ENCODE measurements at regions not wholly inside any gene's neighbourhood (a gene's known extent, or its start where the extent isn't known, plus 50 kb on each side); places are given as distances from the start of the nearest gene placed in this dataset.

DNA sequence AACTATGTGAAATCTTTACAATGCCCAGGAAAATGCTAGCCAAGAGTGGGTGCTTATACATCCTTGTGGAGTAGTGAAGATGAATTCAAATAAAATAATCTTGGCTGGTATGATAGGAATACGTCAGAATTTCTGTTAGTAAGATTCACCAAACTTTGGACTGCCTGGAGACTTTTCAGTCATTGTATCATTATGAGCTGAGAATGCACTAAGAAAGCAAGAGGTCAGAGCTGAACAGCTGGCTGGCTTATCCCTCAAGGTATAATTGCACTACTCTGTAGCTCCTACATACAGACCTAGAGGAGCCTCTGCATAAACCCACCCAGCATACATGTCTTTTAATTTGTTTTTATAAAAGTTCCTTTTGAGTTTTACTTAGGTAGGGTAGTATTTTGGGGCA is 568.5 kb upstream of the RIOK2 start:
- H3K4me3 ChIP-seq (replicated peaks; ENCODE audit: low read depth, low read length) = no peak overlapping the region
- no peak for DNase-seq (ENCODE audit: low read depth)
- TF ChIP-seq, protein P1, sequence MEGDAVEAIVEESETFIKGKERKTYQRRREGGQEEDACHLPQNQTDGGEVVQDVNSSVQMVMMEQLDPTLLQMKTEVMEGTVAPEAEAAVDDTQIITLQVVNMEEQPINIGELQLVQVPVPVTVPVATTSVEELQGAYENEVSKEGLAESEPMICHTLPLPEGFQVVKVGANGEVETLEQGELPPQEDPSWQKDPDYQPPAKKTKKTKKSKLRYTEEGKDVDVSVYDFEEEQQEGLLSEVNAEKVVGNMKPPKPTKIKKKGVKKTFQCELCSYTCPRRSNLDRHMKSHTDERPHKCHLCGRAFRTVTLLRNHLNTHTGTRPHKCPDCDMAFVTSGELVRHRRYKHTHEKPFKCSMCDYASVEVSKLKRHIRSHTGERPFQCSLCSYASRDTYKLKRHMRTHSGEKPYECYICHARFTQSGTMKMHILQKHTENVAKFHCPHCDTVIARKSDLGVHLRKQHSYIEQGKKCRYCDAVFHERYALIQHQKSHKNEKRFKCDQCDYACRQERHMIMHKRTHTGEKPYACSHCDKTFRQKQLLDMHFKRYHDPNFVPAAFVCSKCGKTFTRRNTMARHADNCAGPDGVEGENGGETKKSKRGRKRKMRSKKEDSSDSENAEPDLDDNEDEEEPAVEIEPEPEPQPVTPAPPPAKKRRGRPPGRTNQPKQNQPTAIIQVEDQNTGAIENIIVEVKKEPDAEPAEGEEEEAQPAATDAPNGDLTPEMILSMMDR (IDR thresholded peaks at IDR 0.05; ENCODE audit: low read length, missing control alignments) = no peak

DNA sequence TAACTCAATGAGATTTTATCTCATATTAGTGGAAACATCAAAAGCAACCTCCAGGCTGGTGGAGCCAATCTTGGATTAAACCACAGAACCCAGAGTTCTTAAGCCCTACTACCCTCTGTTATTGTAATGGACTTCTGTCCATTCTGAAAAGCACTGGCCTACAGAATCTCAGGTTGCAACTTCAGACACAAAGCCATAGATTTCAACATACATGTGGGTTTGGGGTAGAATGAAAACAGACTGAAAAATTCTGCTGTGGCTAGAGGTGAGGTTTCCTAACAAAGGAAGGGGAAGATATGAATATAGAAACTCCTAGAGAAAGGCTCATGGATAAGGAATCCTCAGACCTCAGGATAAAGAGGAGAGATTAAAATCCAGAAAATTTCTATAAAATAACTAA is 569.8 kb upstream of the RIOK2 start:
- DNase-seq (ENCODE audit: low read depth) = peak; percentile 35
- TF ChIP-seq, protein P1 (IDR thresholded peaks at IDR 0.05; ENCODE audit: low read length, missing control alignments) = no peak

DNA sequence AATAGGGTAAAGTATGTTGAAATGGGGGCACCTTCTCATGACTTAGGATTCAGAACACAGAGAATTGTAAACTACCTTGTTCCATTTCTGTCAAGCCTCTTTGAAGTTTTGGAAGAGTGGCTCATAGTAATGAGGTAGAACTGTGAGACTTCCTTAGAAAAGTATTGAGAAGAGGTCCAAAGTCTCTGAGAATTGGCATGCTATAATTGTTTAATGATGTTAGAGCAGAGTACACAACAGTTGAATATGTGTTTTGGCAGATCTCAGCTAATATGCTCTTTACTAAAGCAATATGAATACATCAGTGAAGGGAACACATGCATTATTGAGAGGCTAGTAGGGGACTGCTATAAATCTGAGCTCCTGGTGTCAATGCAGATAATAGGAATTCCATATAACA is 579.4 kb upstream of the RIOK2 start:
- no peak for DNase-seq (ENCODE audit: low read depth)
- TF ChIP-seq, protein P1 (IDR thresholded peaks at IDR 0.05; ENCODE audit: low read length, missing control alignments) = no peak
- H3K4me3 ChIP-seq (replicated peaks; ENCODE audit: low read depth, low read length) = no peak overlapping the region

More for the DNA sequence above, 569.8 kb upstream of the RIOK2 start:
- H3K4me3 ChIP-seq (replicated peaks; ENCODE audit: low read depth, low read length) = no peak overlapping the region

DNA sequence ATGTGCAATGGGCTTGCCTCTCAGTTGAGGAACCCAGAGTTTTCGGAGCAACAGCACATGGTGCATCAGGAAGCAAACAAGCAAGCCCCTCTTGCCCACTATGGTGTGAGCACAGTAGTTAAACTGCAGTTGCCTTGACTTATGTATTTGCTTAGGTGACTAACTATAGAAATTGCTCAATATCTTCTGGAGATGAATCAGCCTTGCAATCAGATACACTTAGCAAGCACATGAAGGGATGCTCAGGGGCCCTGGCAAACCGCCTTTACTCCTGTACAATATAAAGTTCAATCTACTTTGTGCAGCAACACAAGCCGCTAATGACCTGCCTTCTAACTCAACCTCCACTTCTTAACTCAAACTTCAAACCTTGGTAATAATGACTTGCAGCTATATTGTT is 581.7 kb upstream of the RIOK2 start:
- DNase-seq (ENCODE audit: low read depth) = peak; percentile 73
- TF ChIP-seq, protein P1 (IDR thresholded peaks at IDR 0.05; ENCODE audit: low read length, missing control alignments) = no peak

DNA sequence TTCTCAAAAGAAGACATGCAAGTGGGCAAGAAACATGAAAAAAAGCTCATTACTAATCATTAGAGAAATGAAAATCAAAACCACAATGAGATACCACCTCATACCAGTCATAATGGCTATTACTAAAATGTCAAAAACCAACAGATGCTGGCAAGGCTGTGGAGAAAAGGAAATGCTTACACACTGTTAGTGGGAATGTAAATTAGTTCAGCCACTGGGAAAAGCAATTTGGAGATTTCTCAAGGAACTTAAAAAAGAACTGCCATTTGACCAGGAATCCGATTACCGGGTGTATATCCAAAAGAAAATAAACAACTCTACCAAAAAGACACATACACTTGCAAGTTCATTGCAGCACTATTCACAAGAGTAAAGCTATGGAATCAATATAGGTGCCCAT is 595.4 kb upstream of the RIOK2 start:
- DNase-seq (ENCODE audit: low read depth) = no peak
- no peak overlapping the region for H3K4me3 ChIP-seq (replicated peaks; ENCODE audit: low read depth, low read length)
- TF ChIP-seq, protein P1 (IDR thresholded peaks at IDR 0.05; ENCODE audit: low read length, missing control alignments) = no peak

More for the DNA sequence above, 581.7 kb upstream of the RIOK2 start:
- H3K4me3 ChIP-seq (replicated peaks; ENCODE audit: low read depth, low read length) = no peak overlapping the region

DNA sequence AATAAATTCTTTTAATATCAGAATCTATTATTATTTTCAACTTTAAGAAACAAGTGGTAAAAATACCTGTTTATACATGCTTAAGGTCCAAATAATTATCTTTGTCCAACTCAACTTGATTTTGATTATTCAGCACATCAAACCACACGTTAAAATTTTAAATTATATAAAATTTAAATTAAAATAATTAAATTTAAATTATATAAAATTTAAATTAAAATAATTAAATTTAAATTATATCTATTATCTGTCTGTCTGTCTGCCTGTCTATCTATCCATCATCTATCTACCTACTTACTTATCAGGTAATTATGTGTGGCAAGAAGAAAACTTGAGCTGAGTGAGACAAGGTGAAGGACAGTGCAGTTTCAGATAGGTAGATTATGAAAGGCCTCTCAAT is 605.3 kb upstream of the RIOK2 start:
- TF ChIP-seq, protein P1 (IDR thresholded peaks at IDR 0.05; ENCODE audit: low read length, missing control alignments) = no peak
- no peak for DNase-seq (ENCODE audit: low read depth)
- H3K4me3 ChIP-seq (replicated peaks; ENCODE audit: low read depth, low read length) = no peak overlapping the region

DNA sequence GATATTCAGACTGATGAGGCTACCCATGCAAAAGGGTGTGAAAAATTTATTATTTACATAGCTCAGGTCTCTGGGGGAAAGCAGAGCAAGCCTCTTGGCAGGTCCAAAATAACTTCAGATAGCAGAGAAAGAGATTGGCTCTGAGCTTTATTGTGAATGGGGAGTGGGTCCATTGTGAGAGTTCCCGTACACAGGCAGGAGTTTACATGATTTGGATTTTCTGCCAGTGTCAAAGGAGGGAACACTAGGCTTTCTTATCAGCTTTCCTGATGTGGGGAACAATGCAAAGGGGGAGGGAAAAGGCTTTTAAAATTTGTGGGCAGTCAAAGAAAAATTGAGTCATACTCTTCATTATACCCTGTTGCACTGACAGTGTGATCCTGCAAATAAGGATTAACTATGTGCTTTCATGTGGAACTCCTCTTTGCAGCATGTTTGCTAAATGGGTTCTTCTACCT is 615.0 kb upstream of the RIOK2 start:
- DNase-seq (ENCODE audit: low read depth) = peak; percentile 55
- H3K4me3 ChIP-seq (replicated peaks; ENCODE audit: low read depth, low read length) = no peak overlapping the region
- TF ChIP-seq, protein P1 (IDR thresholded peaks at IDR 0.05; ENCODE audit: low read length, missing control alignments) = no peak

All from fibroblast of pulmonary artery (primary cell).